Activated CD4-positive, alpha-beta T cell treated with anti-CD3 and anti-CD28 coated beads for 36 hours (primary cell): ENCODE measurements at regions not wholly inside any gene's neighbourhood (a gene's known extent, or its start where the extent isn't known, plus 50 kb on each side); places are given as distances from the start of the nearest gene placed in this dataset.
"Not testable (repeated sequence)": the region's sequence is repeated elsewhere in the genome, so short reads cannot be mapped to it uniquely, and the experiment has no call there.

Source experiments
- ATAC-seq: fragments of 200-7000 bp; cut with Tn5 transposase; one replicate; pipeline ENCODE4 v1.10.0; 2021; ENCODE audit warnings: mild to moderate bottlenecking, moderate library complexity
- CTCF ChIA-PET: fragments of 350-600 bp; sonication (Branson Sonifier 250); formaldehyde crosslinking; loops from one replicate; lab custom pipeline; 2021; ENCODE audit warnings: antibody characterized with exemption; lab: Charles Lee
- POLR2A ChIA-PET: fragments of 350-600 bp; sonication (Branson Sonifier 250); formaldehyde crosslinking; loops from one replicate; lab custom pipeline; 2021; ENCODE audit warnings: antibody characterized with exemption, inconsistent platforms; lab: Charles Lee
- DNase-seq: peaks from one replicate; pipeline ENCODE4 v3.0.0-alpha.2; 2020
- H3K27ac Mint-ChIP-seq: one replicate; pipeline ENCODE4 v1.8.0; 2021; ENCODE audit warnings: mixed read lengths
- H3K27me3 Mint-ChIP-seq: one replicate; pipeline ENCODE4 v1.8.0; 2021; ENCODE audit warnings: mixed read lengths
- H3K36me3 Mint-ChIP-seq: one replicate; pipeline ENCODE4 v1.8.0; 2021; ENCODE audit warnings: low read depth, mixed read lengths
- H3K4me1 Mint-ChIP-seq: one replicate; pipeline ENCODE4 v1.8.0; 2021; ENCODE audit warnings: mixed read lengths
- H3K4me3 Mint-ChIP-seq: one replicate; pipeline ENCODE4 v1.8.0; 2021; ENCODE audit warnings: mild to moderate bottlenecking, moderate library complexity, mixed read lengths
- H3K9me3 Mint-ChIP-seq: one replicate; pipeline ENCODE4 v1.8.0; 2021; ENCODE audit warnings: low read depth, mixed read lengths
- intact Hi-C, 2 experiments: fragments of 100-400 bp; cut with DNase I in 1 of 2; cut with micrococcal nuclease in 1 of 2; formaldehyde crosslinking; loops; one replicate each; pipeline versions ENCODE4 v1.14.2 to v1.15.1; 2022 to 2024; cut with DNase I, micrococcal nuclease

- ATAC-seq (no peak), DNase-seq (no peak)
- no peaks in the 10 kb centered on the region for H3K27me3 Mint-ChIP-seq
- ChIA-PET POLR2A (no interaction called here), CTCF (no interaction called here)
- no peak overlapping the region for H3K27ac Mint-ChIP-seq
- intact Hi-C loops: no loop called here
- no peak overlapping the region for H3K4me3 Mint-ChIP-seq
- no peaks in the 10 kb centered on the region for H3K36me3 Mint-ChIP-seq
- no peaks in the 10 kb centered on the region for H3K4me1 Mint-ChIP-seq
- peaks cover 6% of the 10 kb centered on the region for H3K9me3 Mint-ChIP-seq
These were observed 1928.2 kb upstream of the TENM3 start for GRCh38 chr4:180314972-180315371.

DNA sequence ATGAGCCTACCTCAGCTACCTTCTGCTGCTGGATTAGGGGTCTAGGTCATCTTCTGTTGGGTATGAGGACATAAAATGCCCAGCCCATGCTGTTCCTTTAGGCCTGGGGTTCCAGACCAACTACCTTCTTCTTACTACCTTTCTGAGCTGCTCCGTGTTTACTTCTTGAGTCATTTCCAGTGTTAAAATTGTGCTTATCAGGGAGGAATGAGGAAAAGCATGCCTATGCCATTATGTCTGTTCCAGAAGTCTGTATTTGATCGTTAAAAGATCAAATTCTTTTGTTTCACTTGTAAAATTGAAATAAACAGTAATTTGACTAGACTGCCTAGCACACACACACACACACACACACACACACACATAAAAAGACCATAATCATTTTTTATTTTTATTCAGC lies 1912.7 kb upstream of the TENM3 start:
- intact Hi-C loops: no loop called here
- Mint-ChIP-seq H3K36me3 (no peaks in the 10 kb centered on the region), H3K4me1 (no peaks in the 10 kb centered on the region), H3K27ac (no peak overlapping the region), H3K9me3 (peaks cover 6% of the 10 kb centered on the region), H3K27me3 (no peaks in the 10 kb centered on the region), H3K4me3 (no peak overlapping the region)
- CTCF ChIA-PET: no interaction called here
- ATAC-seq (no peak), DNase-seq (no peak)
- POLR2A ChIA-PET: no interaction called here

- H3K9me3 Mint-ChIP-seq: peaks cover 2% of the 10 kb centered on the region
- DNase-seq (no peak), ATAC-seq (no peak)
- ChIA-PET CTCF (no interaction called here), POLR2A (no interaction called here)
- no peaks in the 10 kb centered on the region for H3K4me1 Mint-ChIP-seq
- H3K4me3 Mint-ChIP-seq: no peak overlapping the region
- H3K36me3 Mint-ChIP-seq: no peaks in the 10 kb centered on the region
- H3K27me3 Mint-ChIP-seq: no peaks in the 10 kb centered on the region
- no peak overlapping the region for H3K27ac Mint-ChIP-seq
- intact Hi-C loops: no loop called here
These were observed 1910.0 kb upstream of the TENM3 start for GRCh38 chr4:180333162-180333561.

DNA sequence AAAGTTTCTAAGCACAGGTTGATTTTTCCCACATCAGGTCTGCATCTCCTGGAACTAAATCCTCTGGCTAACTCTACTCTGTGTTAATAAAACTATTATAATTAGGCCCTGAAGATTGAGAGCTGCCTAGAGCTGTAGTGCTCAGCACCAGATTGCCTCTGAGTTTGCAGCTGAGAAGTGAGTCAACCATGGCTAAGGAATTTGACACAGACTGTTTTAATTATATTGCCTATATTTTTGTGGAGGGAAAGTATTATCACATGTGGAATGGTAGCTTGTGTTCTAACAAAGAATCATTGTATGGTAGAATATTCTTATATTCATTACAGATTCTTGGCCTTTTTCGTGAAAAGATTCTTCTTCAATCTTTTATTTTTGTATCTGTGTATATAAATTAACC lies 1907.6 kb upstream of the TENM3 start:
- POLR2A ChIA-PET: no interaction called here
- Mint-ChIP-seq H3K4me3 (no peak overlapping the region), H3K27me3 (no peaks in the 10 kb centered on the region), H3K9me3 (peaks cover 2% of the 10 kb centered on the region), H3K36me3 (no peaks in the 10 kb centered on the region), H3K27ac (no peak overlapping the region), H3K4me1 (no peaks in the 10 kb centered on the region)
- intact Hi-C loops: no loop called here
- ATAC-seq: no peak
- no peak for DNase-seq
- CTCF ChIA-PET: no interaction called here

- Mint-ChIP-seq H3K36me3 (no peaks in the 10 kb centered on the region), H3K27me3 (no peaks in the 10 kb centered on the region), H3K27ac (no peak overlapping the region), H3K4me3 (no peak overlapping the region), H3K4me1 (no peaks in the 10 kb centered on the region), H3K9me3 (peaks cover 1% of the 10 kb centered on the region)
- DNase-seq (no peak), ATAC-seq (no peak)
- intact Hi-C loops: no loop called here
- CTCF ChIA-PET: no interaction called here
- POLR2A ChIA-PET: no interaction called here
These were observed 1906.6 kb upstream of the TENM3 start for GRCh38 chr4:180336494-180337090.

DNA sequence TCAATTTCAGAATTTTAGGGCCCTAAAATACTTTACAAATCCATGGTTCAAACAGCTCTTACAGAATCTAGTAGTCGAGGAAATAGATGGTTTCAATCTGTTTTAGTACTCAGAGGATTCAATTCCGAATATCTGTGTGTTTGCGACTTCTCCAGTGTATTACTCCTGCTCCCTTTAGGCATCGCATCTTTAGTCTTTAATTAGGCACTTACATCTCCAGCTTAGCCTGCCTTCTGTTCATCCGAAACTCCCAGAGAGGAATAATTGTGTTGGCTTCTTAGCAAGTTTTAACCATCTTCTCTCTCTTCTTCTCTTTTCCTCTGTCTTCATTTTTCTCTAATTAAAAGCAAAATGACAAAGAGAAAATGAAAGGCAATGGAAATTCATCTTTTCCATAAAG lies 1901.3 kb upstream of the TENM3 start:
- DNase-seq: no peak
- no peak overlapping the region for H3K4me3 Mint-ChIP-seq
- no peaks in the 10 kb centered on the region for H3K9me3 Mint-ChIP-seq
- H3K36me3 Mint-ChIP-seq: no peaks in the 10 kb centered on the region
- H3K27ac Mint-ChIP-seq: no peak overlapping the region
- ChIA-PET POLR2A (no interaction called here), CTCF (no interaction called here)
- H3K4me1 Mint-ChIP-seq: no peaks in the 10 kb centered on the region
- ATAC-seq: no peak
- intact Hi-C loops: no loop called here
- no peaks in the 10 kb centered on the region for H3K27me3 Mint-ChIP-seq

- Mint-ChIP-seq H3K4me1 (no peaks in the 10 kb centered on the region), H3K27ac (no peak overlapping the region), H3K36me3 (no peaks in the 10 kb centered on the region), H3K4me3 (no peak overlapping the region), H3K27me3 (no peaks in the 10 kb centered on the region), H3K9me3 (no peaks in the 10 kb centered on the region)
- no peak for DNase-seq
- intact Hi-C loops: no loop called here
- ChIA-PET CTCF (no interaction called here), POLR2A (no interaction called here)
- no peak for ATAC-seq
These were observed 1892.3 kb upstream of the TENM3 start for GRCh38 chr4:180350901-180351300.

- no peak overlapping the region for H3K27ac Mint-ChIP-seq
- ATAC-seq (no peak), DNase-seq (no peak)
- no peak overlapping the region for H3K4me3 Mint-ChIP-seq
- no peaks in the 10 kb centered on the region for H3K36me3 Mint-ChIP-seq
- H3K27me3 Mint-ChIP-seq: no peaks in the 10 kb centered on the region
- H3K9me3 Mint-ChIP-seq: peaks cover 4% of the 10 kb centered on the region
- ChIA-PET POLR2A (no interaction called here), CTCF (interaction anchor here (0.6 kb wide), 1 partner anchor 1437 kb away, joined by 3 read pairs; no protein-coding TSS in a partner anchor)
- intact Hi-C loops: no loop called here
- no peaks in the 10 kb centered on the region for H3K4me1 Mint-ChIP-seq
These were observed 1886.4 kb upstream of the TENM3 start for GRCh38 chr4:180356766-180357165.

GRCh38 chr4:180360113-180360512 lies 1883.1 kb upstream of the TENM3 start:
- intact Hi-C loops, CTCF ChIA-PET: not testable (repeated sequence)

GRCh38 chr4:180363815-180364214 lies 1879.4 kb upstream of the TENM3 start:
- H3K27ac Mint-ChIP-seq: no peak overlapping the region
- ChIA-PET POLR2A (no interaction called here), CTCF (no interaction called here)
- peaks cover 1% of the 10 kb centered on the region for H3K9me3 Mint-ChIP-seq
- H3K4me1 Mint-ChIP-seq: no peaks in the 10 kb centered on the region
- DNase-seq: no peak
- intact Hi-C loops: no loop called here
- H3K4me3 Mint-ChIP-seq: no peak overlapping the region
- ATAC-seq: no peak
- no peaks in the 10 kb centered on the region for H3K27me3 Mint-ChIP-seq
- no peaks in the 10 kb centered on the region for H3K36me3 Mint-ChIP-seq

More at GRCh38 chr4:180360113-180360512, 1883.1 kb upstream of the TENM3 start:
- H3K9me3 Mint-ChIP-seq, H3K27me3 Mint-ChIP-seq, ATAC-seq, H3K4me3 Mint-ChIP-seq, H3K27ac Mint-ChIP-seq, DNase-seq, H3K4me1 Mint-ChIP-seq, H3K36me3 Mint-ChIP-seq, POLR2A ChIA-PET: not testable (repeated sequence)

GRCh38 chr4:180372691-180373090 lies 1870.5 kb upstream of the TENM3 start:
- ATAC-seq (no peak), DNase-seq (no peak)
- intact Hi-C loops: no loop called here
- Mint-ChIP-seq H3K27ac (no peak overlapping the region), H3K4me3 (no peak overlapping the region), H3K36me3 (no peaks in the 10 kb centered on the region), H3K9me3 (no peaks in the 10 kb centered on the region), H3K4me1 (no peaks in the 10 kb centered on the region), H3K27me3 (no peaks in the 10 kb centered on the region)
- POLR2A ChIA-PET: no interaction called here
- CTCF ChIA-PET: no interaction called here

DNA sequence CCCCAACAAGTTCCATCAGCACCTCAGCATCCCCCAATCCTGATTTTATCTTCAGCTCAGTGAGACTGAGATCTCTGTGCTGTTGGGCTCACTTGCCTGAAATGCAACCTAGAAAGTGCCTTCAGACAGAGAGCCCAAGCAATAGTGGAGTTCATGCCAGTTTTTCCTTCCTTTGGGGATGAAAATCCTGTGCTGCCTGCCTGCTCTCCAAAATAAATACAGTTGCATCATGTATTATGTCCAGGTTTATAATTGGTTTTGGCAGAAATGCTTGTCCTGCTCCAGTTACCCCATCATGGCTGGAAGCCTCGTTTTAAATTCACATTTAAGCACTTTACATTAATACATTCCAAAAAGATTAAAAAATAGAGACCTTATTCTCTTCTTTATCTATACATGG lies 1865.5 kb upstream of the TENM3 start:
- no peaks in the 10 kb centered on the region for H3K9me3 Mint-ChIP-seq
- POLR2A ChIA-PET: no interaction called here
- no peak overlapping the region for H3K27ac Mint-ChIP-seq
- ATAC-seq (no peak), DNase-seq (no peak)
- H3K4me1 Mint-ChIP-seq: no peaks in the 10 kb centered on the region
- intact Hi-C loops: no loop called here
- no peaks in the 10 kb centered on the region for H3K27me3 Mint-ChIP-seq
- CTCF ChIA-PET: no interaction called here
- no peak overlapping the region for H3K4me3 Mint-ChIP-seq
- no peaks in the 10 kb centered on the region for H3K36me3 Mint-ChIP-seq

DNA sequence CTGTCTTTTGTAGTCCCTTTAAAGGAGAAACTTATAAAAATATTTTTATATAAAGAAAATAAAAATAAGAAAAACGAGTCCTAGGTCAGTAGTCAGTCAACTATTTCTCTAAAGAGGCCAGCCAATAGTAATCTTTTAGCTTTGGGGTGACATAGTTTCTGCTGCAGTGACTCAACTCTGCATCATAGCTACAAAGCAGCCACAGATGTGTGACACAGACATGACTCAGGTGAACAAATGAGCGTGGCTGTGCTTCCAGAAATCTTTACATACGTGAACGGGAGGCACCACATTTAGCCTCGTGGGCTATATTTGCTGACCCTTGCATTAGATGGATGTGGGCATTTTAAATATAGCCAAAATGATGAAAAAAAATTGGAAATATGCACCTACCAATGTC lies 1862.5 kb upstream of the TENM3 start:
- Mint-ChIP-seq H3K27ac (no peak overlapping the region), H3K4me3 (no peak overlapping the region), H3K9me3 (no peaks in the 10 kb centered on the region), H3K36me3 (no peaks in the 10 kb centered on the region), H3K4me1 (no peaks in the 10 kb centered on the region), H3K27me3 (no peaks in the 10 kb centered on the region)
- POLR2A ChIA-PET: no interaction called here
- intact Hi-C loops: no loop called here
- CTCF ChIA-PET: no interaction called here
- DNase-seq (peak; percentile 29), ATAC-seq (peak; percentile 68)
